Neural crest cell (in vitro differentiated cells): ENCODE measurements at regions not wholly inside any gene's neighbourhood (a gene's known extent, or its start where the extent isn't known, plus 50 kb on each side); places are given as distances from the start of the nearest gene placed in this dataset.

Source experiments
- DNase-seq: peaks from one replicate; pipeline ENCODE4 v3.0.0; 2021; ENCODE audit warnings: low read depth, mixed read lengths, low spot score
- H3K27ac Mint-ChIP-seq: one replicate; pipeline ENCODE4 v1.8.0; 2021; ENCODE audit warnings: mild to moderate bottlenecking, mixed read lengths; ENCODE audit not compliant: unreplicated experiment
- H3K27me3 Mint-ChIP-seq: 2 replicates; pipeline ENCODE4 v1.8.0; 2021; ENCODE audit warnings: low read depth, mild to moderate bottlenecking, mixed read lengths
- H3K36me3 Mint-ChIP-seq: 2 replicates; pipeline ENCODE4 v1.8.0; 2021; ENCODE audit warnings: low read depth, mild to moderate bottlenecking, mixed read lengths
- H3K4me1 Mint-ChIP-seq: 2 replicates; pipeline ENCODE4 v1.8.0; 2021; ENCODE audit warnings: mixed read lengths
- H3K4me3 Mint-ChIP-seq: one replicate; pipeline ENCODE4 v1.8.0; 2021; ENCODE audit warnings: mild to moderate bottlenecking, mixed read lengths
- H3K9me3 Mint-ChIP-seq: 2 replicates; pipeline ENCODE4 v1.8.0; 2021; ENCODE audit warnings: mixed read lengths
- CTCF ChIP-seq: fragments of 200-600 bp; sonication (generic); conservative IDR thresholded peaks from 2 replicates; pipeline ENCODE4 v1.5.0; 2021; ENCODE audit warnings: antibody characterized with exemption, mild to moderate bottlenecking

GRCh38 chr12:13805041-13805440 lies 176.4 kb downstream of the GRIN2B start:
- H3K27ac Mint-ChIP-seq: no peak overlapping the region
- peaks cover 16% of the 10 kb centered on the region for H3K4me1 Mint-ChIP-seq
- no peaks in the 10 kb centered on the region for H3K27me3 Mint-ChIP-seq
- no peak overlapping the region for H3K4me3 Mint-ChIP-seq
- H3K9me3 Mint-ChIP-seq: no peaks in the 10 kb centered on the region
- no peak for DNase-seq
- no peak for TF ChIP-seq CTCF
- no peaks in the 10 kb centered on the region for H3K36me3 Mint-ChIP-seq

DNA sequence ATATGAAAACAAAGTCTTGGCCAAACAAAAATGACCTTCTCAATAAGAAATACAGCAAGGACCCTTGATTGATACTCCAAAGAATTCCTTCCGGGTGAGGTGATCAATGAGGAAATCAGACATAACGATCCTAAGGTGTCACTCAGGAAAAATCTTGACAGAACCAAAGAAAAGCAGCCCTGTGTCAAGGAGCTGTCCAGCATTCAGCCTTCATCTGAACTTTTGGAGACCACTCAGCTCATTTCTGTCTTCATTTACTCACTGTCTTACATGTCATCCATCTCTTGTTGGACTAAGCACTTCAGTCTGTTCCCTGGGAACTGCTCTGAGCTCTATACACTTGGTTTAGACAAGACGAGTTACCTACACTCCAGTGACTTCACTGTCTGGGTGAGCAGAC lies 179.9 kb downstream of the GRIN2B start:
- Mint-ChIP-seq H3K27me3 (no peaks in the 10 kb centered on the region), H3K27ac (no peak overlapping the region), H3K4me1 (peaks cover 29% of the 10 kb centered on the region), H3K36me3 (no peaks in the 10 kb centered on the region), H3K4me3 (no peak overlapping the region), H3K9me3 (no peaks in the 10 kb centered on the region)
- no peak for DNase-seq
- no peak for TF ChIP-seq CTCF

DNA sequence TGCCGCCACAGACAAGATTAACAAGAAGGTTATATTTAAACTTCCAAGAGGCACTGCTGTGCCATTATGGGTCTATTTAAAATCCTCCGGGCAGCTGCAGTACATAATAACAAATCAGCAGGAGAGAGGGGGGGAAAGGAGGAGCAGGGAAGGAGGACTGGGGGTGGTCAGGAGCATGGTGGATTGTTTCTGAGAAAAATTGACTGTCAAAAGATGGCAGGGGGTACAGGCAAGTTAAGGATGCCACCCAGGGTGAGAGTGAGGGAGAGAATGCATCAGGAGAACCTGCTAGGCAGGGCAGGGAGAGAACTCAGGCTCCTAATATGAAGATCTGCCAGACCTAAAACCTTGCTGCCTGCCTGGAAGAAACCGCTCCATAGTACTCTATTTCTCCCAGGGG lies 181.8 kb downstream of the GRIN2B start:
- Mint-ChIP-seq H3K4me3 (no peak overlapping the region), H3K27me3 (no peaks in the 10 kb centered on the region), H3K27ac (peak overlapping the region; percentile 17), H3K9me3 (peaks cover 6% of the 10 kb centered on the region), H3K4me1 (peaks cover 29% of the 10 kb centered on the region), H3K36me3 (no peaks in the 10 kb centered on the region)
- TF ChIP-seq CTCF: no peak
- DNase-seq: no peak

- peaks cover 6% of the 10 kb centered on the region for H3K9me3 Mint-ChIP-seq
- DNase-seq: no peak
- H3K27me3 Mint-ChIP-seq: no peaks in the 10 kb centered on the region
- no peaks in the 10 kb centered on the region for H3K36me3 Mint-ChIP-seq
- peaks cover 20% of the 10 kb centered on the region for H3K4me1 Mint-ChIP-seq
- TF ChIP-seq CTCF: peak; percentile 44
- no peak overlapping the region for H3K27ac Mint-ChIP-seq
- H3K4me3 Mint-ChIP-seq: no peak overlapping the region
These were observed 183.2 kb downstream of the GRIN2B start for GRCh38 chr12:13798162-13798561.

- no peak for DNase-seq
- Mint-ChIP-seq H3K36me3 (no peaks in the 10 kb centered on the region), H3K27ac (no peak overlapping the region), H3K9me3 (peaks cover 6% of the 10 kb centered on the region), H3K27me3 (no peaks in the 10 kb centered on the region), H3K4me1 (peaks cover 13% of the 10 kb centered on the region), H3K4me3 (no peak overlapping the region)
- no peak for TF ChIP-seq CTCF
These were observed 186.7 kb downstream of the GRIN2B start for GRCh38 chr12:13794706-13795105.

DNA sequence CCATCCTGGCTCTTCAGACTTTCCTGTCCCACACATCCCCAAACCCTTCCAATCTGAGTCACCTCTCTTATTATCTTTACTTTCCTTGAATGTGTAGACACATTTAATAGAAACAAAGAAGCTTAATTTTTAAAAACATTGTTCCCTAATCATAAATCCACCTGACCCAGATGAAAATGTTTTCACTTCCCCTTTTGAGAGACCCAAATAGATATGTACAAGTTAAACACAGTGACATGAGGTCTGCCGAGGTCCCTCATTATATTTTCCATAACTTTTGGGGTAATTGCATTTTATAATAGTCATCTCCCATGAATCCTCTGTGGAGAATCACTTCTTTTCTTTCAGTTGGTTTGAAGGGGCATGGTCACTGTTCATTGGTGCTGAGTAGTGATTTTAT lies 191.1 kb downstream of the GRIN2B start:
- Mint-ChIP-seq H3K4me3 (no peak overlapping the region), H3K27me3 (no peaks in the 10 kb centered on the region), H3K27ac (no peak overlapping the region), H3K36me3 (no peaks in the 10 kb centered on the region), H3K4me1 (no peaks in the 10 kb centered on the region), H3K9me3 (peaks cover 4% of the 10 kb centered on the region)
- DNase-seq: no peak
- TF ChIP-seq CTCF: no peak
